Uterus (tissue), 2 donors: ENCODE measurements at regions not wholly inside any gene's neighbourhood (a gene's known extent, or its start where the extent isn't known, plus 50 kb on each side); places are given as distances from the start of the nearest gene placed in this dataset.

Source experiments
- CTCF ChIP-seq, 4 experiments: fragments of 200-600 bp in 2 of 4; fragments of 450-650 bp in 2 of 4; sonication (generic) in 2 of 4; IDR thresholded peaks; one replicate each; pipeline ENCODE4 v1.5.1; 2016 to 2019; ENCODE audit warnings: antibody characterized with exemption in 4 of 4, mild to moderate bottlenecking in 2 of 4, moderate library complexity in 1 of 4
- POLR2A ChIP-seq, 2 donors: fragments of 450-650 bp; IDR thresholded peaks; one replicate each; pipeline ENCODE4 v1.6.1; 2016; ENCODE audit warnings: antibody characterized with exemption in 2 of 2, mild to moderate bottlenecking in 1 of 2, moderate library complexity in 1 of 2

GRCh38 chr2:120480903-120481445, 135.0 kb downstream of the INHBB start:
- TF ChIP-seq POLR2A (IDR thresholded peaks at IDR 0.05) = no peak
- TF ChIP-seq CTCF (IDR thresholded peaks at IDR 0.05) = no peak
